H9 (cell line): ENCODE measurements at regions not wholly inside any gene's neighbourhood (a gene's known extent, or its start where the extent isn't known, plus 50 kb on each side); places are given as distances from the start of the nearest gene placed in this dataset.

Experiments
- DNase-seq: peaks from one replicate; pipeline ENCODE4 v3.0.0-alpha.2; 2017
- H2AFZ ChIP-seq: one replicate; pipeline ENCODE4 v1.6.1; 2013; ENCODE audit warnings: mild to moderate bottlenecking, low read length, control low read depth, moderate library complexity
- H2AK5ac ChIP-seq: 2 replicates; pipeline ENCODE4 v1.6.1; 2013; ENCODE audit warnings: low read length, control low read depth, mixed read lengths; ENCODE audit not compliant: insufficient read length
- H2BK120ac ChIP-seq: one replicate; pipeline ENCODE4 v1.6.1; 2013; ENCODE audit warnings: low read depth, mild to moderate bottlenecking, low read length, control low read depth, inconsistent platforms; ENCODE audit not compliant: poor library complexity, severe bottlenecking
- H2BK12ac ChIP-seq: 2 replicates; pipeline ENCODE4 v1.6.1; 2013; ENCODE audit warnings: low read length, control low read depth, mixed read lengths, low read depth; ENCODE audit not compliant: insufficient read length
- H2BK15ac ChIP-seq: 2 replicates; pipeline ENCODE4 v1.6.1; 2013; ENCODE audit warnings: low read depth, low read length, control low read depth
- H2BK20ac ChIP-seq: one replicate; pipeline ENCODE4 v1.6.1; 2013; ENCODE audit warnings: low read depth, mild to moderate bottlenecking, low read length, control low read depth, inconsistent platforms; ENCODE audit not compliant: poor library complexity, severe bottlenecking
- H2BK5ac ChIP-seq: 2 replicates; pipeline ENCODE4 v1.6.1; 2013; ENCODE audit warnings: low read length, control low read depth, mixed read lengths; ENCODE audit not compliant: insufficient read length
- H3K14ac ChIP-seq: 2 replicates; pipeline ENCODE4 v1.6.1; 2013; ENCODE audit warnings: low read length, control low read depth; ENCODE audit not compliant: insufficient read depth
- H3K18ac ChIP-seq: 2 replicates; pipeline ENCODE4 v1.6.1; 2013; ENCODE audit warnings: low read depth, mild to moderate bottlenecking, mixed read lengths, low read length, control low read depth; ENCODE audit not compliant: insufficient read length
- H3K23ac ChIP-seq: 2 replicates; pipeline ENCODE4 v1.6.1; 2013; ENCODE audit warnings: low read length, control low read depth, mixed read lengths, low read depth; ENCODE audit not compliant: insufficient read length
- H3K23me2 ChIP-seq: 2 replicates; pipeline ENCODE4 v1.6.1; 2013; ENCODE audit warnings: low read depth, mild to moderate bottlenecking, mixed read lengths, low read length, control low read depth; ENCODE audit not compliant: insufficient read length, poor library complexity, severe bottlenecking
- H3K27ac ChIP-seq: 2 replicates; pipeline ENCODE4 v1.5.1; 2013; ENCODE audit warnings: low read length, control low read depth, mixed read lengths, low read depth; ENCODE audit not compliant: insufficient read length
- H3K27me3 ChIP-seq: 2 replicates; pipeline ENCODE4 v1.6.1; 2013; ENCODE audit warnings: low read length, control low read depth, inconsistent platforms; ENCODE audit not compliant: insufficient read depth
- H3K4ac ChIP-seq: 2 replicates; pipeline ENCODE4 v1.6.1; 2013; ENCODE audit warnings: low read depth, mild to moderate bottlenecking, control low read depth, inconsistent platforms, low read length, moderate library complexity
- H3K4me1 ChIP-seq: 2 replicates; pipeline ENCODE4 v1.6.1; 2013; ENCODE audit warnings: low read length, control low read depth, inconsistent platforms; ENCODE audit not compliant: insufficient read depth
- H3K4me2 ChIP-seq: 2 replicates; pipeline ENCODE4 v1.6.1; 2013; ENCODE audit warnings: low read length, control low read depth, mixed read lengths; ENCODE audit not compliant: insufficient read length, insufficient read depth
- H3K56ac ChIP-seq: 2 replicates; pipeline ENCODE4 v1.6.1; 2013; ENCODE audit warnings: low read depth, mild to moderate bottlenecking, mixed read lengths, low read length, control low read depth; ENCODE audit not compliant: insufficient read length
- H3K79me1 ChIP-seq: 2 replicates; pipeline ENCODE4 v1.6.1; 2013; ENCODE audit warnings: low read depth, mild to moderate bottlenecking, moderate library complexity, low read length, control low read depth, inconsistent platforms; ENCODE audit not compliant: insufficient read depth, poor library complexity, severe bottlenecking
- H3K79me2 ChIP-seq: 2 replicates; pipeline ENCODE4 v1.6.1; 2013; ENCODE audit warnings: low read length, control low read depth, inconsistent platforms; ENCODE audit not compliant: insufficient read depth
- H3K9ac ChIP-seq: 2 replicates; pipeline ENCODE4 v1.6.1; 2013; ENCODE audit warnings: low read length, control low read depth, mixed read lengths; ENCODE audit not compliant: insufficient read length; ENCODE audit errors: extremely low read depth
- H3K9me3 ChIP-seq: one replicate; pipeline ENCODE4 v1.6.1; 2013; ENCODE audit warnings: low read depth, low read length, inconsistent platforms; ENCODE audit not compliant: control insufficient read depth
- H3T11ph ChIP-seq: one replicate; pipeline ENCODE4 v1.6.1; 2013; ENCODE audit warnings: mild to moderate bottlenecking, low read length, control low read depth, inconsistent platforms
- H4K20me1 ChIP-seq: one replicate; pipeline ENCODE4 v1.6.1; 2013; ENCODE audit not compliant: control insufficient read depth, insufficient read length, insufficient read depth
- H4K5ac ChIP-seq: 2 replicates; pipeline ENCODE4 v1.6.1; 2013; ENCODE audit warnings: low read depth, mild to moderate bottlenecking, mixed read lengths, low read length, control low read depth; ENCODE audit not compliant: insufficient read length
- H4K8ac ChIP-seq: replicated peaks from 2 replicates; pipeline ENCODE4 v1.6.1; 2013; ENCODE audit warnings: low read length, control low read depth, mixed read lengths, low read depth; ENCODE audit not compliant: insufficient read length
- H4K91ac ChIP-seq: 2 replicates; pipeline ENCODE4 v1.6.1; 2013; ENCODE audit warnings: low read depth, mild to moderate bottlenecking, moderate library complexity, mixed read lengths, low read length, control low read depth; ENCODE audit not compliant: insufficient read length
- H3K27ac Mint-ChIP-seq, 3 experiments: 2 replicates in 2 of 3; 3 replicates in 1 of 3; pipeline ENCODE4 v1.8.0; 2020 to 2021; ENCODE audit warnings: mixed read lengths in 3 of 3, mild to moderate bottlenecking in 1 of 3, moderate library complexity in 1 of 3
- H3K27me3 Mint-ChIP-seq: 2 replicates; pipeline ENCODE4 v1.8.0; 2021; ENCODE audit warnings: low read depth, mild to moderate bottlenecking, moderate library complexity, mixed read lengths
- H3K36me3 Mint-ChIP-seq, 3 experiments: 2 replicates in 2 of 3; 3 replicates in 1 of 3; pipeline ENCODE4 v1.8.0; 2020 to 2021; ENCODE audit warnings: low read depth in 3 of 3, mixed read lengths in 3 of 3; ENCODE audit not compliant: insufficient read depth in 1 of 3
- H3K4me1 Mint-ChIP-seq, 2 experiments: 2 replicates each; pipeline ENCODE4 v1.8.0; 2020; ENCODE audit warnings: mixed read lengths in 2 of 2
- H3K4me3 Mint-ChIP-seq, 2 experiments: 2 replicates in 1 of 2; 3 replicates in 1 of 2; pipeline ENCODE4 v1.8.0; 2020 to 2021; ENCODE audit warnings: mild to moderate bottlenecking in 2 of 2, mixed read lengths in 2 of 2, moderate library complexity in 1 of 2
- H3K9me3 Mint-ChIP-seq, 2 experiments: 2 replicates in 1 of 2; 3 replicates in 1 of 2; pipeline ENCODE4 v1.8.0; 2020; ENCODE audit warnings: mild to moderate bottlenecking in 2 of 2, mixed read lengths in 2 of 2, moderate library complexity in 1 of 2
- CTCF ChIP-seq: fragments of 200-600 bp; sonication (generic); conservative IDR thresholded peaks from 3 replicates; pipeline ENCODE4 v1.8.0; 2021; ENCODE audit warnings: antibody characterized with exemption, mild to moderate bottlenecking
- WGBS: extraction: QIAGEN DNeasy Blood & Tissue Kit; methylation state at CpG from one replicate; pipeline ENCODE4 v1.1.7; 2013; ENCODE audit warnings: missing lambda C conversion rate, low lambda C conversion rate, mixed read lengths; ENCODE audit not compliant: insufficient read length; ENCODE audit errors: extremely low coverage; 5-methylcytosine and 5-hydroxymethylcytosine counted together

DNA sequence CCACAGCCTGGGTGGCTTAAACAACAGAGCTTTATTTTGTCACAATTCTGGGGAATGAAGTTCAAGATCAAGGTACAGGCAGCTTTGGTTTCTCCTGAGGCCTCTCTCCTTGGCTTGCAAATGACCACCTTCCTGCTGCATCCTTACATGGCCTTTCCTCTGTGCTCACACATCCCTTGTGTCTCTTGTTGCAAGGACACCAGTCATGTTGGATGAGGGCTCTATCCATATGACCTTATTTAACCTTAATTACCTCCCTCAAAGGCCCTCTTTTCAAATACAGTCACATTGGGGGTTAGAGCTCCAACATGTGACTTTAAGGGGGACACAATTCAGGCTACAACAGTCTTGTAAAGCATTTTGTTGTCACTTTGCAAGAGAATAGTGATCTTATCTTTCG, 65.0 kb upstream of the PLXNA4 start:
- H3K27me3 ChIP-seq: no peaks in the 10 kb centered on the region; the same call in 1 of the 2 replicates
- no peak overlapping the region for H2BK20ac ChIP-seq
- H3K27ac ChIP-seq: no peak overlapping the region
- H4K20me1 ChIP-seq: no peaks in the 10 kb centered on the region
- no peak overlapping the region for H3K4me2 ChIP-seq
- H3K14ac ChIP-seq: no peak overlapping the region
- no peak overlapping the region for H2BK12ac ChIP-seq
- no peaks in the 10 kb centered on the region for H3K79me1 ChIP-seq
- no peaks in the 10 kb centered on the region for H3K79me2 ChIP-seq
- no peak for DNase-seq
- Mint-ChIP-seq H3K4me3 (no peak overlapping the region), H3K9me3 (no peaks in the 10 kb centered on the region), H3K36me3 (no peaks in the 10 kb centered on the region; a peak in 1 of 7 replicates), H3K27me3 (peaks cover 38% of the 10 kb centered on the region), H3K4me1 (peaks cover 47 to 48% of the 10 kb centered on the region in 2 experiments), H3K27ac (no peak overlapping the region)
- H3K23me2 ChIP-seq: no peaks in the 10 kb centered on the region
- H3K23ac ChIP-seq: no peak overlapping the region
- no peak overlapping the region for H3K4ac ChIP-seq
- no peak overlapping the region for H4K91ac ChIP-seq
- no CpG with 5 or more reads among the region's 1 CpG for WGBS
- H3K9me3 ChIP-seq: no peaks in the 10 kb centered on the region
- no peak overlapping the region for H2AK5ac ChIP-seq
- no peak overlapping the region for H3K9ac ChIP-seq
- H2BK5ac ChIP-seq: no peak overlapping the region
- H4K5ac ChIP-seq: no peak overlapping the region
- H2BK15ac ChIP-seq: no peak overlapping the region
- peaks cover 8% of the 10 kb centered on the region; the same call in 1 of the 2 replicates for H3K4me1 ChIP-seq
- no peak overlapping the region for H2AFZ ChIP-seq
- H3K56ac ChIP-seq: no peak overlapping the region
- no peak overlapping the region for H2BK120ac ChIP-seq
- H4K8ac ChIP-seq: no peak overlapping the region
- no peak overlapping the region for H3K18ac ChIP-seq
- no peak overlapping the region for H3T11ph ChIP-seq
- TF ChIP-seq CTCF: no peak
